ENCODE measurements at regions not wholly inside any gene's neighbourhood (a gene's known extent, or its start where the extent isn't known, plus 50 kb on each side); places are given as distances from the start of the nearest gene placed in this dataset.

DNA sequence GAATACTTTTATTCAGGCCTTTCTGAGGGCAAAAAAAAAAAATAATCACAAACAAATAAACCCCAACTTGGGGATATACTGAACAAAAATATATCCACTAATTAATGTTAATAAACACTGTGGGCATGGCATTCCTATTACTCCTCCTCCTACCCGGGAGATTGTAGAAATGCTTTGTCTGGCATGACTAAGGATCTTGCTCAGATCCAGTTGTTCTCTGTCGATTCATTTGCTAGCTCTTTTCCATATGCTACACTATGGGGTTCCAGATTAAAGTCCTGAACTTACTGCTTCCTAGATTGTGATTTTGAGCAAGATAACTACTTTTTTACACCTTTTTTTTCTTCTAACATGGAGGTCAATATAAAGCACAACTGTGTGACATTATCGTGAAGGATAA is 102.2 kb upstream of the PRR16 start:
- no peak for DNase-seq
- Histone ChIP-seq H3K36me3 (ENCODE audit: low read depth, missing control alignments) (no peaks in the 10 kb centered on the region), H3K27ac (no peak overlapping the region), H3K4me1 (no peaks in the 10 kb centered on the region), H3K4me3 (no peak overlapping the region), H3K9me3 (no peaks in the 10 kb centered on the region), H3K27me3 (no peaks in the 10 kb centered on the region)
- intact Hi-C loops (cut with DNase I; ENCODE audit: low total_unique reads) = no loop called here
- 80 to 92% methylated on average over 3 of the region's 3 CpGs for WGBS, 2 donors
- TF ChIP-seq POLR2A (IDR thresholded peaks at IDR 0.05) = no peak

- no peaks in the 10 kb centered on the region for H3K9me3 ChIP-seq
- H3K36me3 ChIP-seq (ENCODE audit: low read depth, missing control alignments) = no peaks in the 10 kb centered on the region
- no peak overlapping the region for H3K4me3 ChIP-seq
- 87 to 92% methylated on average over 5 of the region's 5 CpGs for WGBS, 2 donors
- DNase-seq = no peak
- H3K27me3 ChIP-seq = no peaks in the 10 kb centered on the region
- H3K27ac ChIP-seq = no peak overlapping the region
- intact Hi-C loops (cut with DNase I; ENCODE audit: low total_unique reads) = no loop called here
- H3K4me1 ChIP-seq = no peaks in the 10 kb centered on the region
- no peak for TF ChIP-seq CTCF (IDR thresholded peaks at IDR 0.05)
- TF ChIP-seq POLR2A (IDR thresholded peaks at IDR 0.05) = no peak
Observed at GRCh38 chr5:120362426-120362825, 101.7 kb upstream of the PRR16 start.

DNA sequence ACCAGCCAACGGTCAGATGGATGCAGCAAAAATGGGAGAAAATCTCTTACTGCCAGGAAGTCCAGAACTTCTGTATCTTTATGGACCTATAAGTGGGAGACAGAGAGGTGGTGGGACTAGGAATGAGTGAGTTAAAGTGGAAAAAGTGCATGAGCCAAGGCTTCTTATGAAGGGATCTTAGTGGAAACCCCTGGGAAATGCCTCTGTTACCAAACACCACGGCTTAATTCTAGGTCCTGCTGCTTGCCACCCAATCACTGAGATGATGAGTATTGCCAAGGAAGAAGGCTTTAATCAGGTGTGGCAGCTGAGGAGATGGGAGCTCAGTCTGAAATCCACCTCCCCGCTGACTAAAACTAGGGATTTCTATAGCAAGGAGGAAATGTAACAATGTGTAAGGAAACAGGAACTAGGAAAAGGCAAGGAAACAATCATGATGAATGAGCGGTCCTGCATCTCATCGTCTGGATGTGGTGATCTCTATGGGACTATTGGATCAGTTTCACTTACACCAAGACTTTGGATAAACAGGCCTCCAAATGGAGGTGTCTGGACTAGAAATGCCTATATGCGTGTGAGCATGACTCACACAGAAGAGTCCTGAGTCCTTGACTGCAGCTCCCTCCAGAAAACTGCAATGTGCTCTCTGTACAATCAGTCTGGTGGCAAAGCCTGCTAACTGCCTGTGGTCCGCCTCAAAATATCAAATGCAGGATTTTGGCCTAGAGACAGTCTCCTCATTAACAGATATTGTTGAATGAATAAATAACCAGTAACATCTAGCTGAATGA is 98.2 kb upstream of the PRR16 start:
- no peak for DNase-seq
- H3K27ac ChIP-seq = no peak overlapping the region
- TF ChIP-seq CTCF (IDR thresholded peaks at IDR 0.05) (no peak), POLR2A (IDR thresholded peaks at IDR 0.05) (no peak)
- H3K27me3 ChIP-seq = no peaks in the 10 kb centered on the region
- 87 to 91% methylated on average over 7 of the region's 7 CpGs for WGBS, 2 donors
- H3K36me3 ChIP-seq (ENCODE audit: low read depth, missing control alignments) = no peaks in the 10 kb centered on the region
- H3K4me1 ChIP-seq = no peaks in the 10 kb centered on the region
- no peak overlapping the region for H3K4me3 ChIP-seq
- no peaks in the 10 kb centered on the region for H3K9me3 ChIP-seq
- intact Hi-C loops (cut with DNase I; ENCODE audit: low total_unique reads) = no loop called here

DNA sequence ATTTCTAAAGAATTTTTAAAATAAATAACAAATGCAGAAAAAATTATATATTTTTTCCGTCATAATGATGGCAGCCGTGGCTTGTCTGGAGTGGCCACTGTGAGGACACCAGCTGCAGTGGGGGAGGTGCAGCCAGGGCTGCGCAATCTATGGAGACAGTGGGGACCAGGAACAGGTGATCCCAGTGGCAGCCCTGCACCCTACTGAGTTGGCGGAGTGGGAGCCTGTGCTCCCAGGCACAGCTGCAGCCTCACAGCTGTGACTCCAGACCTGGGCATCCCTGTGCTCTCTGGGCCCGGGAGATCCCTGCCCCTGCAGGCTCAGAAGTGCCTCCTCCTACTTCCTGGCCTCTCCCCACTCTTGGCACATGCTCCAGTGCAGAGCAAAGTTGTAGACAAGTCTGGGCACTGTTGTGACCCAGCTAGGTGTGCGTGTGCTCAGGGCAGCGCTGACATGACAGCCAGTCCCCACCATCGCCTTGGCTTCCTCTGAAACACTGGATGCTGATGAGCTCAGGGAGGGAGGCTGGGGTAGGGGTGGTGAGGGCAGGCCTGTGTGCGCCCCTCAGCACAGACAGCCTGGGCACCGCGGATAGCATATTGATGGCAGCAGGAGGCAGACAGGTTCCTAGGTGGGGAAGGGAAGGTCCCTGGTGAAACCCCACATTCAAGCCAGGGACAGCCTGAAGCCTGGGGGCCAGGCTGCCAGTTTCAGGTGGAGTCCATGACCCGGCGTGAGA is 96.0 kb upstream of the PRR16 start:
- WGBS, 2 donors = 89 to 90% methylated on average over 6 to 13 of the region's 13 CpGs
- no peak for TF ChIP-seq CTCF (IDR thresholded peaks at IDR 0.05)
- TF ChIP-seq POLR2A (IDR thresholded peaks at IDR 0.05) = no peak
- intact Hi-C loops (cut with DNase I; ENCODE audit: low total_unique reads) = no loop called here

DNA sequence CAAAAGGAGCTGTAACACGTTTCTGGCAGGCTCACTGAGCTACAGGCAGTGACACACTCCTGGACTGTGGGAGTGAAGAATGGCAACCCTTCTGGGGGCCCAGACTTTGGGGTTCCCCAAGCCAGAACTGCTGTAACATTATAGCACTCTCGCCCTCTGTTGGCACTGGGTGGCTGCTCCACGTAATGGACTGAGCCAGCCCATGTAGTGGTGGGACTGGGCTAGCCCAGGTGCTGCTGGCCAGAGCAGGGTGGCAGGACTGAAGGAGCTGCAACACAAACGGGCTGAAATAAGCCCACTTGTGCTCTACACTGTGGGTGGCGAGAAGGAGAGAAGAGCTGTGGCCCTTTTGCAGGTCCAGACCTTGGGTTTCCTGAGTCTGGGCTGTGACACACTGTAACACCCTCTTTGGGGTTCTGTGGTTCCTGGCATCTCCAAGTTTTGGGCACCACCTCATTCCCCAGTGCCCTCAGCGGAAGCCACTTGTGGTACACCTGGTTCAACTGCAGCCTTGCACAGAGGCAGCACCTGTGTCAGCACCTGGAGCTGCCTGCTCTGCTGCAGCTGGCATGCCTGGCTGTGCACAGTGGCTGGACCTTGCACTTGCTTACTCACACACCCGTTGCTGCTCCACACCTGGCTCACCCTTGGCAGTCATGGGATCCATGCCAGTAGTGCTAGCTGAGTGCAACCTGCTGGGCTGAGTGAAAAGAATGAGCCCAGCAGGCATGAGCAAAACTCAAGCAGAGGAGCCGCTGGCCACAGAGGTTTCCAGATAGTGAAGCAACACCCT is 95.0 kb upstream of the PRR16 start:
- WGBS, 2 donors = 85 to 93% methylated on average over 4 to 8 of the region's 8 CpGs
- Histone ChIP-seq H3K27me3 (no peaks in the 10 kb centered on the region), H3K9me3 (no peaks in the 10 kb centered on the region), H3K4me3 (no peak overlapping the region), H3K27ac (no peak overlapping the region), H3K36me3 (ENCODE audit: low read depth, missing control alignments) (no peaks in the 10 kb centered on the region), H3K4me1 (no peaks in the 10 kb centered on the region)
- no peak for TF ChIP-seq CTCF (IDR thresholded peaks at IDR 0.05)
- no peak for TF ChIP-seq POLR2A (IDR thresholded peaks at IDR 0.05)
- intact Hi-C loops (cut with DNase I; ENCODE audit: low total_unique reads) = no loop called here
- no peak for DNase-seq

More for the DNA sequence above, 96.0 kb upstream of the PRR16 start:
- Histone ChIP-seq H3K4me1 (no peaks in the 10 kb centered on the region), H3K27me3 (no peaks in the 10 kb centered on the region), H3K27ac (no peak overlapping the region), H3K9me3 (no peaks in the 10 kb centered on the region), H3K4me3 (no peak overlapping the region), H3K36me3 (ENCODE audit: low read depth, missing control alignments) (no peaks in the 10 kb centered on the region)
- no peak for DNase-seq
